ENCODE measurements at regions not wholly inside any gene's neighbourhood (a gene's known extent, or its start where the extent isn't known, plus 50 kb on each side); places are given as distances from the start of the nearest gene placed in this dataset.
"Not testable (repeated sequence)": the region's sequence is repeated elsewhere in the genome, so short reads cannot be mapped to it uniquely, and the experiment has no call there.

GRCh38 chrX:122269243-122269781 lies 914.8 kb upstream of the GRIA3 start:
- in situ Hi-C loops (cut with MboI; ENCODE audit: low sequenced_read_pairs, unreplicated experiment): no loop called here
- TF ChIP-seq, protein P1, sequence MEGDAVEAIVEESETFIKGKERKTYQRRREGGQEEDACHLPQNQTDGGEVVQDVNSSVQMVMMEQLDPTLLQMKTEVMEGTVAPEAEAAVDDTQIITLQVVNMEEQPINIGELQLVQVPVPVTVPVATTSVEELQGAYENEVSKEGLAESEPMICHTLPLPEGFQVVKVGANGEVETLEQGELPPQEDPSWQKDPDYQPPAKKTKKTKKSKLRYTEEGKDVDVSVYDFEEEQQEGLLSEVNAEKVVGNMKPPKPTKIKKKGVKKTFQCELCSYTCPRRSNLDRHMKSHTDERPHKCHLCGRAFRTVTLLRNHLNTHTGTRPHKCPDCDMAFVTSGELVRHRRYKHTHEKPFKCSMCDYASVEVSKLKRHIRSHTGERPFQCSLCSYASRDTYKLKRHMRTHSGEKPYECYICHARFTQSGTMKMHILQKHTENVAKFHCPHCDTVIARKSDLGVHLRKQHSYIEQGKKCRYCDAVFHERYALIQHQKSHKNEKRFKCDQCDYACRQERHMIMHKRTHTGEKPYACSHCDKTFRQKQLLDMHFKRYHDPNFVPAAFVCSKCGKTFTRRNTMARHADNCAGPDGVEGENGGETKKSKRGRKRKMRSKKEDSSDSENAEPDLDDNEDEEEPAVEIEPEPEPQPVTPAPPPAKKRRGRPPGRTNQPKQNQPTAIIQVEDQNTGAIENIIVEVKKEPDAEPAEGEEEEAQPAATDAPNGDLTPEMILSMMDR (IDR thresholded peaks at IDR 0.05; ENCODE audit: borderline replicate concordance, control extremely low read depth, extremely low read depth, insufficient read depth, missing control alignments): no peak
- DNase-seq (ENCODE audit: low spot score): no peak

- no peak for DNase-seq (ENCODE audit: low spot score)
- TF ChIP-seq, protein P1 (IDR thresholded peaks at IDR 0.05; ENCODE audit: borderline replicate concordance, control extremely low read depth, extremely low read depth, insufficient read depth, missing control alignments): no peak
- in situ Hi-C loops (cut with MboI; ENCODE audit: low sequenced_read_pairs, unreplicated experiment): no loop called here
Observed at GRCh38 chrX:122270809-122271494, 913.1 kb upstream of the GRIA3 start.

DNA sequence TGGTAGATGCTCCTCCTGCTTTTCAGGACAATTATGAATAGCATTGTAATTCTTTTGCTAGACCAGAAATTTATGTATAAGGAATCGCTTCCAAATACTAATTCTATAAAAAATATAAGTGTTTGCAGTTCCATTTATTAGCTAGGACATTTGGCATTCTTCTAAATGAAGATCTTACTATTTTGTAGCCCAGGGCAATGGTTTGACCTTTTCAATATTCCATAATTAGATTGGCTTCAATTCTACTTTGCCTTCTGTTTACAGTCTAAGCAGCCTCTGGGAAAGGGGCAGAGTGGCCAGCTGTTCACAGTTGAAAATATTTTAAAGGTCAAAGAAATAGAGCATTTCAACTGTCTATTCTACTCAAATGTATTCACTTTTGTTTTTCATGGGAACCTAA lies 912.1 kb upstream of the GRIA3 start:
- DNase-seq (ENCODE audit: low spot score): no peak
- TF ChIP-seq, protein P1 (IDR thresholded peaks at IDR 0.05; ENCODE audit: borderline replicate concordance, control extremely low read depth, extremely low read depth, insufficient read depth, missing control alignments): no peak
- in situ Hi-C loops (cut with MboI; ENCODE audit: low sequenced_read_pairs, unreplicated experiment): no loop called here

- in situ Hi-C loops (cut with MboI; ENCODE audit: low sequenced_read_pairs, unreplicated experiment): no loop called here
- TF ChIP-seq, protein P1 (IDR thresholded peaks at IDR 0.05; ENCODE audit: borderline replicate concordance, control extremely low read depth, extremely low read depth, insufficient read depth, missing control alignments): no peak
- no peak for DNase-seq (ENCODE audit: low spot score)
Observed at GRCh38 chrX:122279746-122280145, 904.3 kb upstream of the GRIA3 start.

GRCh38 chrX:122299822-122300221 lies 884.3 kb upstream of the GRIA3 start:
- in situ Hi-C loops (cut with MboI; ENCODE audit: low sequenced_read_pairs, unreplicated experiment); DNase-seq (ENCODE audit: low spot score): not testable (repeated sequence)

DNA sequence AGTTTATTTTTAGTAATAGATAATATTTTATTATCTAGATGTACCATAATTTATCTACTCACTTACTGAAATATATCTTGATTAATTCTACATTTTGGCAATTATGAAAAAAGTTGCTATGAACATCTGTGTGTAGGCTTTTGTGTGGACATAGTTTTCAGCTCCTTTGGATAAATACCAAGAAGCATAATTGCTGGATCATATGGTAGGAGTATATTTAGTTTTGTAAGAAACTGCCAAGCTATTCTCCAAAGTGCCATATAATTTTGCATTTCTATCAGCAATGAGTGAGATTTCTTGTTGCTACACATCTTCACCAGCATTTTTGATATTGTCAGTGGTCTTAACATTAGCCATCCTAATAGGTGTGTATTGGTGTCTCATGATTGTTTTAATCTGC lies 882.6 kb upstream of the GRIA3 start:
- DNase-seq (ENCODE audit: low spot score): no peak
- TF ChIP-seq, protein P1 (IDR thresholded peaks at IDR 0.05; ENCODE audit: borderline replicate concordance, control extremely low read depth, extremely low read depth, insufficient read depth, missing control alignments): no peak
- in situ Hi-C loops (cut with MboI; ENCODE audit: low sequenced_read_pairs, unreplicated experiment): no loop called here

DNA sequence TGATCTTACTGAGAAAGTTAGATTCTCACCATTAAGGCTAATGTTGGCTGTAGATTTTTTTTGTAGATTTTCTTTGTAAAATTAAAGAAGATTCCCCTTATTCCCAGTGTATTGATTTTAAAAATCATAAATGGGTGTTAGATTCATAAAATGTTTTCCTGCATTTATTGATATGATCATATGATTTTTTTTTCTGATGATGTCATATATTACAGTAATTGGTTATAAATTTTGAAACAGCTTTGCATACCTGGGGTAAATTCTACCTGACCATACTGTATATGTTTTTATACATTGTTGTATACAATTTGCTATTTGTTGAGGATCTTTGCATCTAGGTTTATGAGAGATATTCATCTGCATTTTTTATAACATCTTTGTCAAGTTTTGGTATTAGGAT lies 880.3 kb upstream of the GRIA3 start:
- DNase-seq (ENCODE audit: low spot score): no peak

More for the DNA sequence above, 880.3 kb upstream of the GRIA3 start:
- TF ChIP-seq, protein P1 (IDR thresholded peaks at IDR 0.05; ENCODE audit: borderline replicate concordance, control extremely low read depth, extremely low read depth, insufficient read depth, missing control alignments): no peak
- in situ Hi-C loops (cut with MboI; ENCODE audit: low sequenced_read_pairs, unreplicated experiment): no loop called here
